Omental fat pad (tissue), 3 donors: ENCODE measurements at regions not wholly inside any gene's neighbourhood (a gene's known extent, or its start where the extent isn't known, plus 50 kb on each side); places are given as distances from the start of the nearest gene placed in this dataset.
"Not testable (repeated sequence)": the region's sequence is repeated elsewhere in the genome, so short reads cannot be mapped to it uniquely, and the experiment has no call there.

Source experiments
- ATAC-seq: fragments of 150-250 bp; one replicate; pipeline ENCODE4 v1.9.1; 2016; ENCODE audit warnings: mild to moderate bottlenecking, moderate library complexity; ENCODE audit not compliant: low FRiP score
- DNase-seq: peaks from one replicate; pipeline ENCODE4 v3.0.0-alpha.2; 2019; ENCODE audit warnings: low spot score
- TF ChIP-seq, protein P1 (sequence below), 3 donors: fragments of 450-650 bp; IDR thresholded peaks; one replicate each; pipeline ENCODE4 v1.5.1; 2016 to 2017; ENCODE audit warnings: antibody characterized with exemption in 3 of 3, mild to moderate bottlenecking in 3 of 3, moderate library complexity in 2 of 3

DNA sequence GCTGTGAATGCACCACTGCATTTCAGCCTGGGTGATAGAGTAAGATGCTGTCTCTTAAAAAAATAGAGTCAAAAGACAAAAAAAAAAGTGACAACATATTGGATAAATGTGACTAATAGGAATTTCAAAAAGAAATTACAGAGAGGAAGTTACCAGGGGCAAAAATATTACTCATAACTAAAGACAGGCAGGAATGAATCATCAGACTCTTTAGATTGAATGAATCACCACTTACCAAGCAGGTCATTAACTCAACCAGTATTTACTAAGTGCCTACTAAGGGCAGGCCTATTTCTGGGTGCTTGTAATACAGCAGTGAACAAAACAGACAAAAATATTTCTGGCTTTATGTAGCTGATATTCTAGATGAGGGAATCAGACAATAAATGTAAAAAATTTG is 301.3 kb downstream of the UBE2NL start:
- DNase-seq, ATAC-seq: not testable (repeated sequence)

DNA sequence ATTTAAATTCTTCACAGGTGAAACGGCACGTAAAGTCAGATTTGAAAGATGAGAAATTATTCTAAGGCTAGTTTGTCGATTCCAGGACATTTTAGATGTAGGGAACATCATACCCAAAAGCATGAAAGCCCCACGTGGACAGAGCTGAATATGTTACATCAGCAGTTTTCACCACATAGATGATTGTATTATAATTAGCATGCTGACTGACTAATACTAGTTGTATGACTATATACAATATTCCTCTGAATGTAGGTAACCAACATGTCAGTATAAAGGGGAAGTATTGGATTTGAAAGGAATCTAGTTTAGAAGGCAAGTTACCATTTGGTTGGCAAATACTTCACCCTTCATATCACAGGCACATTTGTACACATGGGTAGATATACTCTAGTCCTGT is 304.6 kb downstream of the UBE2NL start:
- DNase-seq, ATAC-seq: not testable (repeated sequence)

DNA sequence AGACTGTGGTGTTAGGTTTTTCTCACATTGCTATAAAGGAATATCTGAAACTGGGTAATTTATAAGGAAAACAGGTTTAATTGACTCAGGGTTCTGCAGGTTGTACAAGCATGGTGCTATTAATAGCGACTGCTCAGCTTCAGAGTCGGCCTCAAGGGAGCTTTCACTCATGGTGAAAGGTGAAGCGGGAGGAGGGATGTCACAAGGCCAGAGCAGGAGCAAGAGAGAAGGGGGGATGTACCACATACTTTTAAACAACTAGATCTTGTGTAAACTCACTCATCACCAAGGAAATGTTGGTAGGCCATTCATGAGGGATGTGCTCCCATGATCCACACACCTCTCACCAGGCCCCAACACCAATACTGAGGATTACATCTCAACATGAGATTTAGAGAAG is 313.2 kb downstream of the UBE2NL start:
- not testable (repeated sequence) for ATAC-seq, DNase-seq

GRCh38 chrX:144202726-144203125 is 318.9 kb downstream of the UBE2NL start:
- not testable (repeated sequence) for DNase-seq, ATAC-seq

DNA sequence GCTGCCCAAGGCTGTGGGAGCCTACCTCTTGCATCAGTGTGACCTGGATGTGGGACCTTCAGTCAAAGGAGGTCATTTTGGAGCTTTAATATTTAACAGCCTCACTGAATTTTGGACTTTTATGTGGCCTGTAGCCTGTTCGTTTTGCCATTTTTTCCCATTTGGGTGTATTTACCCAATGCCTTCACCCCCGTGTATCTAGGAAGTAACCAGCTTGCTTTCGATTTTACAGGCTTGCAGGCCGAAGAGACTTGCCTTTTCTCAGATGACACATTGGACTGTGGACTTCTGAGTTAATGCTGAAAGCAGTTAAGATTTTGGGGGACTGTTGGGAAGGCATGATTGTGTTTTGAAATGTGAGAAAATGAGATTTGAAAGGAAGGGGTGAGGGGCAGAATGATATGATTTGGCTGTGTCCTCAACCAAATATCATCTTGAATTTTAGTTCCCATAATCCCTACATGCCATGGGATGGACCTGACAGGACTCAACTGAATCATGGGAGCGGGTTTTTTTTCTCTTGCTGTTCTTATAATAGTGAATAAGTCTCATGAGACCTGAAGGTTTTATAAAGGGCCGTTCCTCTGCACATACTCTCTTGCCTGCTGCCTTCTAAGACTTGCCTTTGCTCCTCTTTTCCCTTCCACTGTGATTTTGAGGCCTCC is 324.6 kb downstream of the UBE2NL start:
- not testable (repeated sequence) for ATAC-seq, DNase-seq

DNA sequence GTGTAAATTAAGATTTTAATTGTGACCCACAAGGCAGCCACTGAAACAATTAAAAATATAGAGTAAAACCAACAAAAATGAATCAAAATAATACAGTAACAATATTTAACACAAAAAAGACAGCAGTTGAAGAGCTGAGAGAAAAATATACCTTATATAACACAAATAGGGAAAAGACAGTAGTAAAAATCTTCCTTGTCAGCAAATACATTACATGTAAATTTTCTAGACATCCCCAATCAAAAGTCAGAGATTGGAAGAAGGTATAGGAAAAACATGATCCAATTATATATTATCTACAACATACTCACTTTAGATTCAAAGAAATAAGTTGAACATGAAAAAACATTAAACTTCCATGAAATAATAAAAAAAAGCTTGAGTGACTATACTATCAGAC is 330.8 kb downstream of the UBE2NL start:
- DNase-seq (no peak), ATAC-seq (no peak)
- TF ChIP-seq, protein P1, sequence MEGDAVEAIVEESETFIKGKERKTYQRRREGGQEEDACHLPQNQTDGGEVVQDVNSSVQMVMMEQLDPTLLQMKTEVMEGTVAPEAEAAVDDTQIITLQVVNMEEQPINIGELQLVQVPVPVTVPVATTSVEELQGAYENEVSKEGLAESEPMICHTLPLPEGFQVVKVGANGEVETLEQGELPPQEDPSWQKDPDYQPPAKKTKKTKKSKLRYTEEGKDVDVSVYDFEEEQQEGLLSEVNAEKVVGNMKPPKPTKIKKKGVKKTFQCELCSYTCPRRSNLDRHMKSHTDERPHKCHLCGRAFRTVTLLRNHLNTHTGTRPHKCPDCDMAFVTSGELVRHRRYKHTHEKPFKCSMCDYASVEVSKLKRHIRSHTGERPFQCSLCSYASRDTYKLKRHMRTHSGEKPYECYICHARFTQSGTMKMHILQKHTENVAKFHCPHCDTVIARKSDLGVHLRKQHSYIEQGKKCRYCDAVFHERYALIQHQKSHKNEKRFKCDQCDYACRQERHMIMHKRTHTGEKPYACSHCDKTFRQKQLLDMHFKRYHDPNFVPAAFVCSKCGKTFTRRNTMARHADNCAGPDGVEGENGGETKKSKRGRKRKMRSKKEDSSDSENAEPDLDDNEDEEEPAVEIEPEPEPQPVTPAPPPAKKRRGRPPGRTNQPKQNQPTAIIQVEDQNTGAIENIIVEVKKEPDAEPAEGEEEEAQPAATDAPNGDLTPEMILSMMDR (IDR thresholded peaks at IDR 0.05), result no peak

DNA sequence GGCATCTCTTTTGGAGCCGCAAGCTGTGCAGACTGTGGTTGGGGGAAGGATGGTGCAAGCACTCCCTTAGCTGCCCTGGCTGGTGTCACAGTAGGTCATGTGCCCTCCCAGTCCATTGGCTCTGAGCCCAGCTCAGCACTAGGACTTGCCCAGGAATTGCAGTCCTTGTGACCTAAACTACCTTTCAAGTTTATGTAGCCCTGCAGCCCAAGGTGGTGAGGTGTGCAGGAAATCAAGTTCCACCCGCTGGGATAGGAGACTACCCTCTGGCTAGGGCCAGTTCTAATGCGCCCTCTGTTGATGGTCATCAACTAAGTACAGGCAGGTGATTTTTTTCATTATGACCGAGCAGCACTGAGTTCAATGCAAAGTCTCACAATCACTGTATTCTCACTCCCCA is 335.2 kb downstream of the UBE2NL start:
- no peak for DNase-seq
- TF ChIP-seq, protein P1 (IDR thresholded peaks at IDR 0.05), result no peak
- no peak for ATAC-seq

- not testable (repeated sequence) for ATAC-seq, DNase-seq
Observed at GRCh38 chrX:144231116-144231785, 347.4 kb downstream of the UBE2NL start.

GRCh38 chrX:144253356-144253755 is 369.5 kb downstream of the UBE2NL start:
- TF ChIP-seq, protein P1 (IDR thresholded peaks at IDR 0.05), result no peak

GRCh38 chrX:144259054-144259453 is 375.2 kb downstream of the UBE2NL start:
- no peak for DNase-seq
- ATAC-seq, result no peak
- TF ChIP-seq, protein P1 (IDR thresholded peaks at IDR 0.05), result no peak

More at GRCh38 chrX:144253356-144253755, 369.5 kb downstream of the UBE2NL start:
- ATAC-seq, result no peak
- DNase-seq, result no peak
